Common myeloid progenitor, CD34-positive (primary cell): ENCODE measurements at regions not wholly inside any gene's neighbourhood (a gene's known extent, or its start where the extent isn't known, plus 50 kb on each side); places are given as distances from the start of the nearest gene placed in this dataset.

Experiments
- CTCF ChIA-PET: fragments of 350-600 bp; sonication (Branson Sonifier 250); formaldehyde crosslinking; loops from one replicate; lab custom pipeline; 2021; ENCODE audit warnings: antibody characterized with exemption; lab: Charles Lee
- POLR2A ChIA-PET: fragments of 350-600 bp; sonication (Branson Sonifier 250); formaldehyde crosslinking; loops from one replicate; lab custom pipeline; 2021; ENCODE audit warnings: antibody characterized with exemption; lab: Charles Lee
- DNase-seq, 3 donors: peaks; one replicate each; pipeline versions ENCODE4 v3.0.0 to v3.0.0-alpha.2; 2013
- H3K27ac ChIP-seq, 2 experiments: 1 replicate in 1 of 2; 2 replicates in 1 of 2; pipeline ENCODE4 v1.7.0; 2013; ENCODE audit warnings: inconsistent platforms in 2 of 2, low read length in 2 of 2, mild to moderate bottlenecking in 2 of 2, low read depth in 1 of 2, moderate library complexity in 1 of 2; ENCODE audit not compliant: severe bottlenecking in 2 of 2, insufficient read depth in 1 of 2, poor library complexity in 1 of 2
- H3K27me3 ChIP-seq, 5 experiments: replicated peaks in 2 of 5; 1 replicate in 3 of 5; 2 replicates in 2 of 5; pipeline versions ENCODE4 v1.6.1 to v1.7.0; 2013; ENCODE audit warnings: low read length in 4 of 5, mild to moderate bottlenecking in 2 of 5, moderate library complexity in 2 of 5, inconsistent platforms in 1 of 5; ENCODE audit not compliant: insufficient read depth in 5 of 5, control insufficient read depth in 4 of 5
- H3K36me3 ChIP-seq, 4 experiments: 1 replicate in 2 of 4; 2 replicates in 2 of 4; pipeline versions ENCODE4 v1.6.1 to v1.7.0; 2013; ENCODE audit warnings: low read length in 3 of 4, control low read depth in 1 of 4, mild to moderate bottlenecking in 1 of 4; ENCODE audit not compliant: control insufficient read depth in 4 of 4, insufficient read depth in 4 of 4
- H3K4me1 ChIP-seq, 4 experiments: 1 replicate in 3 of 4; 2 replicates in 1 of 4; pipeline versions ENCODE4 v1.6.1 to v1.7.1; 2013; ENCODE audit warnings: low read length in 3 of 4, mild to moderate bottlenecking in 3 of 4, control low read depth in 1 of 4, inconsistent platforms in 1 of 4, moderate library complexity in 1 of 4; ENCODE audit not compliant: control insufficient read depth in 4 of 4, insufficient read depth in 4 of 4; ENCODE audit errors: control extremely low read depth in 1 of 4
- H3K4me3 ChIP-seq, 7 experiments: 1 replicate in 4 of 7; 2 replicates in 3 of 7; pipeline versions ENCODE4 v1.5.1 to v1.7.0; 2013; ENCODE audit warnings: mild to moderate bottlenecking in 7 of 7, low read length in 6 of 7, moderate library complexity in 6 of 7, inconsistent platforms in 2 of 7, low read depth in 2 of 7, control low read depth in 1 of 7; ENCODE audit not compliant: insufficient read depth in 4 of 7, control insufficient read depth in 1 of 7; ENCODE audit errors: extremely low read depth in 1 of 7
- H3K9me3 ChIP-seq, 5 experiments: 1 replicate in 4 of 5; 2 replicates in 1 of 5; pipeline versions ENCODE4 v1.6.1 to v1.7.1; 2013; ENCODE audit warnings: low read length in 4 of 5, mild to moderate bottlenecking in 2 of 5, inconsistent platforms in 1 of 5, low read depth in 1 of 5, moderate library complexity in 1 of 5; ENCODE audit not compliant: control insufficient read depth in 4 of 5, insufficient read depth in 2 of 5; ENCODE audit errors: control extremely low read depth in 1 of 5
- WGBS: methylation state at CpG from one replicate; pipeline ENCODE4 v1.1.5; 2013; ENCODE audit not compliant: insufficient coverage; 5-methylcytosine and 5-hydroxymethylcytosine counted together

DNA sequence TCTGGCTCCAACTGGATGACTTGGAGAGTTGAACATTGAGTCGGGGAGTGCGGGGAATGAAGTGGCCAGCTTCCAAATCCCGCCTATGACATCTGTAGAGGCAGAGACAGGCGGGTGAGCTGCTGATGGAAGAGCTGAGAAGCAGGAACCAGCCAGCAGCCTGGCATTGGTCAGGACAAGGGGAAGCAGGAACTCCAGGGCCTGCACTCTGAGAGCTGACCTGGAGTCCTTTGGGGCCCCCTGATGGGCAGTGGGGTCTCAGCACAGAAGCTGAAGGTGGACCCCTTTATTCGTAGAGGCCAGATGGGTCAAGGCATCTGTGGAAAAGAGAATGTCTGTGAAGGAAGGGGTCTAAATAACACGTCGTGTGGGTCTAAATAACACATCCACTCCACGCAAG lies 57.0 kb downstream of the SEC61G start:
- CTCF ChIA-PET = no interaction called here
- H3K27ac ChIP-seq = no peak overlapping the region

GRCh38 chr7:54699715-54700114 lies 59.3 kb downstream of the SEC61G start:
- CTCF ChIA-PET = no interaction called here
- no peak overlapping the region for H3K27ac ChIP-seq
- no peak overlapping the region for H3K4me3 ChIP-seq
- H3K9me3 ChIP-seq = no peaks in the 10 kb centered on the region
- peaks cover 0 to 6% (median 0%) of the 10 kb centered on the region in 5 experiments for H3K27me3 ChIP-seq
- 60% methylated on average over 5 of the region's 5 CpGs for WGBS
- DNase-seq = no peak
- H3K36me3 ChIP-seq = no peaks in the 10 kb centered on the region
- H3K4me1 ChIP-seq = no peaks in the 10 kb centered on the region
- POLR2A ChIA-PET = no interaction called here

More for the DNA sequence above, 57.0 kb downstream of the SEC61G start:
- POLR2A ChIA-PET = no interaction called here
- Histone ChIP-seq H3K4me1 (no peaks in the 10 kb centered on the region), H3K36me3 (no peaks in the 10 kb centered on the region), H3K4me3 (no peak overlapping the region), H3K9me3 (no peaks in the 10 kb centered on the region), H3K27me3 (peaks cover 0 to 6% (median 0%) of the 10 kb centered on the region in 5 experiments)
- WGBS = 94% methylated on average over 6 of the region's 8 CpGs
- DNase-seq = no peak

DNA sequence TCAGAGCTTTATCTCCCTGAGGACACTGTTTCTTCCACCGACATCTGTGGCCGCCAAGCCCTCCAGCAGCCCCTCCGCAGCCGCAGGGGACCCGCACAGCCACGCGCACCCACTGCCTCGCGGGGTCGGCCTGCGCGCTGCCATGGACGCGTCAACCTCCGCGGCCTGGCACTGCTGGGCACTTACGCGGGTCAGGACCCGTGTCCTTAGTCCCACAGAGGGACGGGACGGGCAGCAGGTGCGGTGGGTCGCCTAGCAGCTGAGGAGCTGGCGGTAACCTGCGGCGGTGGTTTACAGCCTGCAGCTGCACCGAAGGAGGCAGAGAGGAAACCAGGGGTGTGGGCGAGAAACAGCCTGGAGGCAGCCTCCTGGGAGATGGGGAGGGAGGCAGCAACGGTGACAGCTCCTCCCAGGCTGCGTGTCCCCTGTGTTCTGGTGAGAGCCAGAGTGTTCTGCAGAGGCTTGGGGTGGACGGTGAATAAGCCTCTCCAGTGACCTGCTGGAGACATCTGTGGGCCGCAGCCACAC lies 61.3 kb downstream of the SEC61G start:
- H3K4me3 ChIP-seq = no peak overlapping the region
- H3K36me3 ChIP-seq = no peaks in the 10 kb centered on the region
- H3K9me3 ChIP-seq = no peaks in the 10 kb centered on the region
- CTCF ChIA-PET = no interaction called here
- H3K4me1 ChIP-seq = no peaks in the 10 kb centered on the region
- DNase-seq = no peak
- peaks cover 0 to 6% (median 0%) of the 10 kb centered on the region in 5 experiments for H3K27me3 ChIP-seq
- WGBS = 85% methylated on average over 22 of the region's 32 CpGs
- POLR2A ChIA-PET = no interaction called here
- no peak overlapping the region for H3K27ac ChIP-seq

- POLR2A ChIA-PET = no interaction called here
- Histone ChIP-seq H3K27ac (no peak overlapping the region), H3K4me3 (no peak overlapping the region), H3K9me3 (no peaks in the 10 kb centered on the region), H3K36me3 (no peaks in the 10 kb centered on the region), H3K27me3 (no peaks in the 10 kb centered on the region), H3K4me1 (no peaks in the 10 kb centered on the region)
- DNase-seq = no peak
- CTCF ChIA-PET = no interaction called here
- WGBS = 93% methylated on average over 14 of the region's 14 CpGs
Measured at GRCh38 chr7:54690892-54691291, 68.1 kb downstream of the SEC61G start.

GRCh38 chr7:54690050-54690443 lies 69.0 kb downstream of the SEC61G start:
- Histone ChIP-seq H3K9me3 (no peaks in the 10 kb centered on the region), H3K27ac (no peak overlapping the region), H3K36me3 (no peaks in the 10 kb centered on the region), H3K27me3 (no peaks in the 10 kb centered on the region), H3K4me1 (no peaks in the 10 kb centered on the region), H3K4me3 (no peak overlapping the region)
- 86% methylated on average over 8 of the region's 9 CpGs for WGBS
- no peak for DNase-seq
- ChIA-PET CTCF (no interaction called here), POLR2A (no interaction called here)

DNA sequence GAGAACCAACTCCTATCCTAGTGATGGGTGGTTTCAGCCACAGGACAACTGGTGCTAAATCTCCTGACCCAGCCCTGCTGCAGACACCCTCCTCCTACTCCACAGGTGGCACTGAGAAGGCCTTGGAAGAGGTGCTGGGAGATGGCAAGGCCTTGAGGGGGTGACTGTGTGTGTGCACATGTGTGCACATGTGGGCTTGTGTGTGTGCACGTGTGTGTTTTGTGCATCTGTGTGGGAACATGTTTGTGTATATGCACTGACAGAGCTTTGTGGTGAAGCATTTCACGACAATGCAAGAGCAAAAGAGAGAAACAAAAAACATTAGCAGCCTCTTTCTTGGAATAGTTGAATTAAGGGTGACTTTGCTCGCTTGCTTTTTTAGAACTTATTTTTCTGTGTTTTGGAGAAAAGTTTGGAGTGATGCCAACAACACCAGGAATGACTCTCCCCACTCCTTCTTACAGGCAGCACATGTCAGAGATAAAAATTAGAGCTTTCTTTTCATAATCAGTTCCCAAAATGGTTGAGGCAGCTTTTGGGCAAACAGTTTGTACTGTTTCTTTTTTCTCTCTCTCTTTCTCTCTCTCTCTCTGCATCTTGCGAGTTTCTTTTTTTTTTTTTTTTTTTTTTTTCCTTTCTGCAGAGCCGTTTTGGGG lies 69.5 kb downstream of the SEC61G start:
- Histone ChIP-seq H3K27ac (no peak overlapping the region), H3K4me3 (no peak overlapping the region), H3K36me3 (no peaks in the 10 kb centered on the region), H3K27me3 (no peaks in the 10 kb centered on the region), H3K9me3 (no peaks in the 10 kb centered on the region), H3K4me1 (no peaks in the 10 kb centered on the region)
- 100% methylated on average over 1 of the region's 5 CpGs for WGBS
- ChIA-PET POLR2A (no interaction called here), CTCF (no interaction called here)
- no peak for DNase-seq

GRCh38 chr7:54687462-54688212 lies 71.4 kb downstream of the SEC61G start:
- Histone ChIP-seq H3K27ac (no peak overlapping the region), H3K4me3 (no peak overlapping the region), H3K27me3 (no peaks in the 10 kb centered on the region), H3K9me3 (no peaks in the 10 kb centered on the region), H3K36me3 (no peaks in the 10 kb centered on the region), H3K4me1 (no peaks in the 10 kb centered on the region)
- 91% methylated on average over 4 of the region's 5 CpGs for WGBS
- ChIA-PET POLR2A (no interaction called here), CTCF (no interaction called here)
- no peak for DNase-seq
